Mammary epithelial cell (primary cell): ENCODE measurements at regions not wholly inside any gene's neighbourhood (a gene's known extent, or its start where the extent isn't known, plus 50 kb on each side); places are given as distances from the start of the nearest gene placed in this dataset.

Experiments
- EZH2 ChIP-seq: IDR thresholded peaks from 2 replicates; pipeline ENCODE4 v1.6.1; 2012; ENCODE audit warnings: low read length, inconsistent platforms, borderline replicate concordance
- TF ChIP-seq, protein P1 (sequence below), 2 donors: IDR thresholded peaks in 1 of 2; conservative IDR thresholded peaks in 1 of 2; 2 replicates each; pipeline ENCODE4 v1.5.1; 2011 to 2012; ENCODE audit warnings: inconsistent platforms in 2 of 2, low read length in 2 of 2, mild to moderate bottlenecking in 2 of 2, control low read depth in 1 of 2, low read depth in 1 of 2; ENCODE audit not compliant: insufficient read depth in 1 of 2; ENCODE audit errors: extremely low read depth in 1 of 2

DNA sequence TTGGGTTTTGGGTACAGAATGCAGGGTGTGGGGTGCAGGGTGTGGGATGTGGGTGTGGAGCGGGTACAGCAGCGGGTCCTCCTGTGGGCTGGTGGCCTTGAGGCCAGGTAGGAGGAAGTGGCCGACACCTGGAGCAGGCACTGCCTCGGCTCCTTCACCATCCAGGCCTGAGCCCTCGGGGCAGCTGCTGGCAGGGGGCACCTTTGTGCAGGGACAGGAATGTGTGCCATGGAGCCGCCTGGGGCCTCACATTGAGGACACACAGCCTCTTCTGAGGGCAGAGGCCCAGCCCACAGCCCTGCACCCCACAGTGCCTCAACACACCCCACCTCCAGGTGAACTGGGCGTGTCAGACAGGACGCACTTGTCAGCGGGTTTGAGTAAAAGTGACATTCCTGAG is 984.0 kb downstream of the BRD1 start:
- no peak for TF ChIP-seq EZH2
- TF ChIP-seq, protein P1, sequence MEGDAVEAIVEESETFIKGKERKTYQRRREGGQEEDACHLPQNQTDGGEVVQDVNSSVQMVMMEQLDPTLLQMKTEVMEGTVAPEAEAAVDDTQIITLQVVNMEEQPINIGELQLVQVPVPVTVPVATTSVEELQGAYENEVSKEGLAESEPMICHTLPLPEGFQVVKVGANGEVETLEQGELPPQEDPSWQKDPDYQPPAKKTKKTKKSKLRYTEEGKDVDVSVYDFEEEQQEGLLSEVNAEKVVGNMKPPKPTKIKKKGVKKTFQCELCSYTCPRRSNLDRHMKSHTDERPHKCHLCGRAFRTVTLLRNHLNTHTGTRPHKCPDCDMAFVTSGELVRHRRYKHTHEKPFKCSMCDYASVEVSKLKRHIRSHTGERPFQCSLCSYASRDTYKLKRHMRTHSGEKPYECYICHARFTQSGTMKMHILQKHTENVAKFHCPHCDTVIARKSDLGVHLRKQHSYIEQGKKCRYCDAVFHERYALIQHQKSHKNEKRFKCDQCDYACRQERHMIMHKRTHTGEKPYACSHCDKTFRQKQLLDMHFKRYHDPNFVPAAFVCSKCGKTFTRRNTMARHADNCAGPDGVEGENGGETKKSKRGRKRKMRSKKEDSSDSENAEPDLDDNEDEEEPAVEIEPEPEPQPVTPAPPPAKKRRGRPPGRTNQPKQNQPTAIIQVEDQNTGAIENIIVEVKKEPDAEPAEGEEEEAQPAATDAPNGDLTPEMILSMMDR (conservative IDR thresholded peaks at IDR 0.05 in 1 of 2, IDR thresholded peaks at IDR 0.05 in 1 of 2; ENCODE audit: extremely low read depth in 1 of 2, insufficient read depth in 1 of 2, low read depth in 1 of 2, low read length in 2 of 2) = no peak
